COR-L47 (cell line): ENCODE measurements at regions not wholly inside any gene's neighbourhood (a gene's known extent, or its start where the extent isn't known, plus 50 kb on each side); places are given as distances from the start of the nearest gene placed in this dataset.

Experiments used
- DNase-seq: peaks from one replicate; lab custom pipeline; 2025; lab: John Stamatoyannopoulos, UW

DNA sequence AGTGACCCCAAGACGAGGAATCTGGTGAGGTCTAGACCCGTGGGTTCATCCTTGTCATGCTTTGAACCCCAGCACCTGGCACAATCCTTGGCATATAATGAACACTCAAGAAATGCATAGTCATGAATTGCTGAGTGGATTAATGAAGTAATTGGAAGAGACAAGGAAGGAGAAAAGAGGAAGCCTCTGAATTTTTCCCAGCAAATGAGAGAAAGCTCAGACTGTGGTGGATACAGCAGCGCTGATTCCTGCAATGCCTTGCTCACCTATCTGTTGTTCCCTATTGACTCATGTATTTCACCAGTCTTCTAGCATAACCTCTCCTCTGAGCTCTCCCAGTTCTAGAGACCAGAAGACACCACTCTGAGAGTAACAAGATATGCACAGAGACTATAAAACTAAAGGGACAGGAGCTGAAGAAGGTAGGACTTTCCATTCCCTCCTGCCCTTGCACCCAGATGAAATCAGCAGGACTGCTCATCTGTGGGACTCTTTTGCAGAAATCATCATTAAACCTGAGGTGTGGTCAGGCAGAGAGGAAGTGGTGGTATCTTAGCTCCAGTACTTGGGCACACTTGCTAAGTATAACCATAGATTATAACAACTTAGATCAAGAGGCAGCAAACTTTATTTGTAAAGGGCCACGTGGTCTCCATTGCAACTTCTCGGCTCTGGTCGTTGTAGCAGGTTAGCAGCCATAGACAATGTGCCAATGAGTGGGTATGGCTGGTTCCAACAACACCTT lies 102.8 kb downstream of the MAF start:
- DNase-seq: no peak

DNA sequence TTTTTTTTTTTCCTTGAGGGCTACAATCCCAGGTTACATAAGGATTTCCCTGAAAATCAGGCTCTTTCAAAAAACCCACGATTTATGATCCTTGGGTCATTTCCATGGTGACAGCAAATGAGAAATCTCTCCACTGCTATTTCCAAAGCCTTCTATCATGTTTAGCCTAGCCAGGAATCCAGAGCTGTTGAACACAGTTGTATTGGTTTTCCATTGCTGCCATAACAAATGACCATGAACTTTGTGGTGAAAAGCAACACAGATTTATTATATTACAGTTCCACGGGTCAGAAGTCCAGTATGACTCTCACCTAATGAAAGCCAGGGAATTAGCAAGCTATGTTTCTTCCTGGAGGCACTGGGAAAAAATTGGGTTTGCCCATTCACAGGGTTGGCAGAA lies 106.6 kb downstream of the MAF start:
- DNase-seq: no peak

DNA sequence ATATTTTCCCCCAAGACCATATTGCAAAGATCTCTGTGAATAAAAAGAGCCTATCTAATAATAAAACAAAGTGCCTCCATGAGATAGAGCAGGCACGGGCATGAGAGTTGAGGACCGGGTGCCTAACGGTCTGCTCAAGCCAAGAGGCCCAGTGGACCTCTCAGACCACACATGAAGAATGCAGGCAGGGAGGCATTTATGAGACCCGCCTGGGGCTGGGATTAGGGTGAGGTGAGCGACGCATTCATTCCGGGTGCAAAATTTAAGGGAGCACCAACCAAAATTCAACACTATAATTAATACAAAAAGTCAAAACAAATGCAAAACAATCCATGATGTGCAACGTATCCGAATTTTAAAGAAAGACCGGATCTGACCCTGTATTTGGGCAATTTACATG lies 108.5 kb downstream of the MAF start:
- no peak for DNase-seq

DNA sequence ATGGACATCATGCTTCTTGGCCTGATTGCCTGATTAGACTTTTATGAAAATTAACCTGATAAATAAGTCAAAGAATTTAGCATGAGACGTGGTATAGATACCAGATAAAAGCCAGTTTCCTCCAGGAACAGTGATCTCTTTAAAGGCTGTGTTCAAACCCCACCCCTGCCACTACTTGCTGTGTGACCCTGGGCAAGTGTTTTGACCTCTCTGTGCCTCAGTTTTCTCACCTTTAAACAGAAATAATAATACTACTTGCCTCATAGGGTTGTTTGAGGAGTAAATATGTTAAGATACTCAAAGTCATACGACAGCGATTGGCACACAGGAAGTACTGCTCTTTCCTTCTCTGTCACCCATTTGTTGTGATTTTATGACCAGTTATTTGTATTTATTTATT lies 115.5 kb downstream of the MAF start:
- no peak for DNase-seq

DNA sequence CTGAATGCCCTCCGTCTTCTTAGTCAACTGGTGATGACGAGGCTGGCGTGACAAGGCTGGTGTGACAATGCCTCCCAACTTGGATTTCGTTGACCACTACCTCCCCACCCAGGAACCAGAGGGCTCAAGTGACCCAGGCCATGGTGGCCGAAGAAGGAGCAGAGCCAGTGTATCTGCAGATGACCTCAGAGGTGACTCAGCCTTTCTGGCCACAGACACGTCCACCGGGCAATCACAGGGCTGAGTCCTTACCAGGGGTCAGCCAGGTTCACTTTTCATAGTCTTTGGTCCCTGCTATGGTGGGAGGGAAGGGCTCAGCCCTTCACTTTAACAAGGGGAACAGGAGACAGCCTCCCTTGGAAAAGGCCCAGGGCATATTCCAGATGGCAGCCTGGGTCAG lies 116.3 kb downstream of the MAF start:
- DNase-seq: no peak

DNA sequence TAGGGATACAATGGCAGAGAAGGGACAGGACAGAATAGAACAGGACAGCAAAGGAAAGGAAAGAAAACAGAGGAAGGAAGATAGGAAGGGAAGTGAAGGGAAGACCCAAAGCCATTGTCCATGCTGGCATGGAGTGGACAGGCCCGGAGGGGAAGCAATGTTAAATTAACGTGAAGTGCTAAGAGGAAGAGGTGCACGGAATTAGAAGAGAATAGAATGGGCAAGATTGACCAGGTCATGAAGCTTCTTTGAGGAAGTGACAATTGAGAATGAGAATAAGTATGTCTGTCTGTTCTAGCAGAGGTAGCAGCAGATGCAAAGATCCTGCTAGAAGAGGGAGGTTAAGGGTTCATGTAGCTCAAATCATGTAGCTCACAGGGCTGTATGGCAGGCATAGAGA lies 117.2 kb downstream of the MAF start:
- DNase-seq: no peak

DNA sequence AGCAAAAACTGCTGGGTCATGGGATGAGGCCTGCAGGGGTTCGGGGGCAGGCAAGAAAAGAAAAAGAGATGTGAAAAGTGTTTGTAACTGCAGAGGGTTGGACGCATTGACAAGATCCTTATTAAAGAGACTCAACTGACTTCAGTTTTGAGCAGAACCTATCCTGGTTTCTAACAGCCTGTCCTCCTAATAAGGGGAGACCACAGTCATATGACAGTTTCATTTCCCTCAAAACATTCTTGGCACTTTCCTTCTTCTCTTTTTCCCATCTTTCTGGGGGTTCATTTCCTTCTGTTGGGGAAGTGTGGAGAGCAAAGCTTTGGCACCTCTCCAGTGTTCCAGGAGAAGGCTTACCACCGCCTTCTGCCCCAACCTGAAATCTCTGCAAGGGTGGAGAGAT lies 118.5 kb downstream of the MAF start:
- DNase-seq: no peak

DNA sequence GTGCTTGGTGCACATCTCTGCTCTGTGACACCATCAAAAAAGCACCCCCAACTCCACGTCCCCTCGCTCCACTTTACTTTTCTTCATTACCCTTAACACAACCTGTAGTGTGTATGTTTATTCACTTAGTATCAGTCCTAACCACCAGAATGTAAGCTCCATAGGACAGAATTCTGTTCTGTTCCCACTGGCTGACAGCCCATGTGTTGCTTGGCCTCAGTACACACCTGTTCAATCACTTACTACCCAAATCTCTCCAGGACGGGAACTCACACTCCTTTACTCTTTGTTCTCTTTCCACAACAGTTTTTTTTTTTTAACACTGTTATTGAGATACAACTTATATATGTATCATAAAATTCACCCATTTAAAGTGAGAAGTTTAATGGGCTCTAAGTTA lies 119.6 kb downstream of the MAF start:
- DNase-seq: no peak

DNA sequence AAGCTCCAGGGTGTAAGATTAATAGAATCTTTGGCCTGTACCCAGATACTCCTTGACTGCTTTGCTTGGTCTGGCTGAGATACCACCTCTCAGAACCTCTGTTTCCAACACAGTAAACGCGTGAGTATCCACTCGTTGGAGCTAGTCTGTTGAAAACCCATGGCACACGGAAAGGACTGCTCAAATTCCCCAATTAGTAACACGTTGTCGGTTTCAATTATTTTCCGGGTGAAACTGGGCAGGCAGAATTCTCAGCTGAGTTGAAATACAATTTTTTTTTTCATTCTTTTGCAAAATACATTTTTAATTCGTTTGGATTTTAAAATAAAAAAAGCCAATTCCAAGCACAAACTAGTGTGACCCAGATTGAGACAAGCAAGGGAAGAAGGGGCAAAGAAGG lies 120.5 kb downstream of the MAF start:
- DNase-seq: no peak

DNA sequence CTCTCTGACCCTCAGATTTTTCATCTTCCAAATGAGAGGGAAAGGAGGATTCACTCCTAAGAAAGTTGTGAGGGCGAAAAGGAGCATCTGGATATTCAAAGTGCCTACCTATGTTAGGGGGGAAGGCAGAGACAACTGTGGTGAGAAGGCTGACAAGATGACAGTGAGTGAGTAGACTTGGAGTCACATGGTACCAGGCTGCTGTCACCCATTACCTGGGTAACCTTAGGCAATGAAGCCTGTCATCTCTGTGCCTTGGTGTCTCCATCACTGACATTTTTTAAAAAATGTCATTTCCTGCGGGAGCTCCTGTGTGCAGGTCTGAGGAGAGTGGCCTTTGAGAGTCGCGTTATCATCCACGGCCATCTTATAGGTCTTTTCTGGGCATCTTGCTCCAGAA lies 124.0 kb downstream of the MAF start:
- no peak for DNase-seq

DNA sequence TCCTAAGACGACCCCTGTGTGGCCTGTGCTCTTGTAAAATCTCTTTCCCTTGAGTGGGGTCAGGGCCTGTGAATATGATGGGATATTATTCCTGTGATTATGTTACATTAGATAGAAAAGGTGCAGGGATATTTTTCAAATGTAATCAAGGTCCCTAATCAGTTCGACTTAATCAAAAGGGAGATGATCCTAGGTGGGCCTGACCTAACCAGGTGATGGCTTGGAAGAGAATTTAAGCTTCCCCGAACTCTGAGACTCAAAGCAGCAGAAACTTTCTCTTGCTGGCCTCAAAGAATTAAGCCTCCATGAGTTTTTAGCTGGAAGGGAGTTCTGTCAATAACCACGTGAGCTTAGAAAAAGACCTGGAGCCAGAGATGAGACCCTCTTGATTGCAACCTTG lies 124.7 kb downstream of the MAF start:
- DNase-seq: no peak

DNA sequence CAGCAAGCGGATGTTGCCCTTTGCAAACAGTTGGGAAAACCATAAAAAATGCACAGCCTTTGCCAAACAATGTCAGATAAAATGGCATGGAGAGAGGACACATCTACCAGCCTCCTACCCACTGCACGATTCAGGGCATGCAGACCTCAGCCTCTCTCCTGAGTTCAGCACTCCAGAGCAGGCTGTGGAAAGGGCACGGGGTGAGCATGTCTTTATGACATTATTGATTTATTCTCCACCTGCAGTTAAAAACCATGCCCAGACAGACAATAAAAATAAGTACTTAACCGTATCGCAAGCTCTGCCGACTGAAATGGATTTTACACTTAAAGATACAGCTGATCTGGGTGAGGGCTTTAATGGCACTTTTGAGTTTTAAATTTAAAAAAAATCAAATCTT lies 127.1 kb downstream of the MAF start:
- no peak for DNase-seq

DNA sequence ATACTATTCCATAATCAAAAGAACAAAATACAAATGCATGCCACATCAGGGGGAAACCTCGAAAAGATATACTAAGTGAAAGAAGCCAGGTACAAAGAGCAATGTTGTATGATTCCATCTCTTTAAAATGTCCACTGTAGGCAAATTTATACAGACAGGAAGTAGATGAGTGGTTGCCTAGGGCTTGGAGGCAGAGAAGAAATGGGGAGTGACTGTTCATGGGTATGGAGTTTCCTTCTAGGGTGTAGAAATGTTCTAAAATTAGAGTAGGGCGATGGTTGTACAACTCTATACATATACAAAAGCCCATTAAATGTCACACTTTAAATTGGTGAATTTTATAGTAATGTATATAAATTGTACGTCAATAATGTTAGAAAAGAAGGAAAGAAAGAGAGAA lies 128.1 kb downstream of the MAF start:
- DNase-seq: no peak

DNA sequence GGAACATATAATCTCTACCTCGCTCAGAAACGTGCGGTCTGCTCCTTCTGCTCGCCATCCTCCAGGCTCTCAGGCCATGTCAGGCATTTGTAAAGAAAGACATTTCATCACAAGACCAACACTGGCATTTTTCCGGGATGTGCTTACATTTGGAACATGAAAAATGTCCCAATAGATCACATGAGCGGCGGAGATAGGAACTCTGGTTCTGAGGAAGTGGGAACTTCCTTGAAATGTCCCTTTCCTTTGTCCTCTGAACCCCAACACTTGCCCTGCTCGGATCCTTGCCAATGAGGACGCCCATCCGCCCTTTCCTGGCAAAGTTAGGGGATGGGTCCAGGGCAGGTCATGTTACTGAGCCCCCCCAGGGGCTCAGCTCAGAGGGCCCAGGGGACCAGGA lies 130.5 kb downstream of the MAF start:
- DNase-seq: no peak

DNA sequence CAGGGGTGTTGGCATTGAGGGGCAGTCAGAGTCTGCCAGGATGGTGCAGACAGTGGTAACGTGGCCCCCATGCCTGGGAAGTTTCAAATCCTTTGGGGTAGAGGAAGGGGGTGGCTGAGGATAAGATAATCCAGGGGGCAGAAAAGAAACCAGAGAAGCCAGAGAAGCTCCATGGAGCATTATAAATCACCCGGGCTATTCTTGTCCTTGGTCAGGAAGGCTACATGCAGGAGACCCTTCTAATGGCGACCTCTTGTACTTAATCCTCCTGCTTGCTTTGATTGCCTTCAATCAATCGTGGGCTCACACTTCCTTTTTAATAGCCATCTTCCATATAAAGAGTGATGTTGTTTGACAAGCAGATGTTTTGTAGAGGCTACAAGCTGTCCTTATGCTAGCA lies 131.9 kb downstream of the MAF start:
- DNase-seq: no peak

DNA sequence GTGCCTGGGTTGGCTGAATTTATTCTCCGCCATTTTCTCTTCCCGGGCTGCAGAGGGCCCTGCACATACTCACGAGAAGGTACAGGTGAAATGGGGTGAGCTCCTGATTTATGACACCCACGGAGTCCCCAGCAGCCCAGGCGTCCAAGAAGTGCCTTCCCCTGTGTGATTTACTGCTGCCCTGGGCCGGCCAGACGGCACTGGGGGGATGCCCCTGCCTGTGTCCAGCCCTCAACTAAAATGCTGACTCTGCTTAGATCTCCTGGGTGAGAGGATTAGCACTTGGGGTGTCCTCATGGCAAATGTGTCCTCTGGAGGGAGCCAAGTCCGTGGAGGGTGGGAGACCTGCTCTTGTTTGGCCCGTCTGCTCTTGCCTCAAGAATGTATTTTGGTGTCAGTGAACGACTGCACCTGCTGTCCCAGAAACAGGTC lies 132.4 kb downstream of the MAF start:
- DNase-seq: no peak

DNA sequence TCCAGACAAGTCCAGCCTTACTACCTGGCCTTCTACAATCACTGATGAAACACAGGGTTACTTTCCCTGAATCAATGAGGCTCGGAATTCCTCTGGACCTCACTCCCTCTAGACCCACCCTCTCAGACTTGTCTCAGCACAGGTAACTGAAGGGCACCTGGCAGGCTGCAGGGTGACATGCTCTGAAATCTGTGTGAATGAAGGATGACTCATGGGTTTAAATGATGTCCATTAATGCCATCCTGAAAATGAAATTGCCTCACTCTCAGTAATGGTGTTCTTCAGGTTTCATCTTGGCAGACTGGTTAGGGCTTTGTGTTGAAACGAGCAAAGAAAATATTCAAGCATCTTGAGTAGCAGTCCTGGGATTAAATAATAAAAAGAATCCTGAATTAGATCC lies 134.4 kb downstream of the MAF start:
- DNase-seq: no peak

DNA sequence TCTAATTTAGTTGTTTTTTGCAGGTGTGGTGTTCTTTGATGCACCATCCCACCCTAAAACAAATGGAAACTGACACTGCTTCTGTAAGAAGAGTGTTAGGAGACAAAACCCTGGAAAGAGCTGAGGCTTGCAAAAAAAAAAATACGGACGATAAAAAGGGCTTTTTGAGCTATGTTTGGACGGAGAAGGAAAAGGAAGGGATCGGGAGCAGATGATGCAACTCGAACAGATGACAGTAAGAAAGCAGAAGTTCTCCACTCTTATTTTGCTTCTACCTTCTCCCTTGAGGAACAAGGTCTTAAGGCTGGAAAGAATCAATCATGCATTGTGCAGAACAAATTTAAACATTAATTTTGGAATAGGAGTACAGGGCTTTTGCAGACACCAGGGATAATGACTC lies 136.7 kb downstream of the MAF start:
- DNase-seq: no peak

DNA sequence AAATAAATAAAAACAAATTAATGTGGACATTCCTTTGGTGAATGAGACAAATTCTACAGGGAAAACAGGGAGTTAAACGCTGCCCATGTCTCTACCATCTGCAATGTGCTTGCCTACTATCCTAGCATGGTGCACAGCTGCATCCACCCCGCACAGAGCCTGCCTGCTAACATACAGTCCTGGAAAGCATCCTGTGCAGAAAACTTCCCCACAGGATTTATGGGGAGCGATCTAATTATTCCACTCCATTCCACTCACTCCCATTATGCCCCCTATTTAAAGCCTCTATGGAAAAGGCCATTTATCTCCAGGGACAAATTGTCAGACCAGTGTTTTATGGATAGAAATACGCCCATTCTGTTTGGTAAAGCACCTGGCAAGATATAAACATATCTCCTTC lies 144.5 kb downstream of the MAF start:
- no peak for DNase-seq

DNA sequence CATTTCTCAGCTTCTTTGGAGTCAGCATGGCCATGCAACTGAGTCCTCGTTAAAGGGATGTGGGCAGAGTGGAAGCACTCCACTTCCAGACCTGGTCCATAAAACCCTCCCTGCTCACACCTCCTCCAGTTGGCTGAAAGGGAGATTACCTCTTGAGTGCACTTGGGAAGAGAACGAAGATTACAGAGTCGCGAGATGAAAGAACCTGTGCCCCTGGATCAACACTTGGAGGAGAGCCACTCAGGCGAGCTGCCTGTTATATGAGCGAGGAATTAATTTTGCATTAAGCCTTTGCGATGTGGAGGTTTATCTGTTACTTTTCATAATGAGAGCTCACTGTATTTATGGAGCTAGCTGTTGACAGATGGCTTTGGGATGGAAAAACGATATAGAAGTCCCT lies 147.9 kb downstream of the MAF start:
- DNase-seq: no peak

DNA sequence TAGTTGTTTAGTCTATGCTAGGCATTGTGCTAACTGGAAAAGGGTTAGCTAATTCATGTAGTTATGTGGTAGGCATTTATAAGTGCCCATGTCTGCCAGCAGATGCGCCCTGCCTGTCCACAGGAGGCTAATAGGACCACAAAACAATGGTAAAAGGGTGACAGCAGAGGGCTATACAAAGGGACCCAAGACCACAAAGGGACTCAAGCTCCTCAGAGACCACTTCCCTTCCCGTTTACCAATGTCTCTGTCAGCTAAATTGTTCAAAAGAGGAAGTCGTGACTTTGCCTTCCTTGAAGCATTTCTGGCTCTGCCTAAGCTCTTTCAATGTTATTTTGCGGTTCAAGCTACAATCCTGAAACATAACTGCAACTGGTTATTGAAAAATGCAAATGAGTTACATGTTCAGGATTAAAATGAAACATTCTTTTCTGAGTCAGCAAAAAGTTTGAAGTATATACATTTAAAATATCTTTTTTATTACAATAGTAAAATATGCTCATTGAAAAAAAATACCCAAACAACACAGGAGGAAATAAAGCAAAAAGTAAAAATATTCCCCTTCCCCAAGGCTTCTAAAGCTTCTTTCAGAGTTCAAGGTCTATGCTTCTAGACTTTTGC lies 149.2 kb downstream of the MAF start:
- no peak for DNase-seq

DNA sequence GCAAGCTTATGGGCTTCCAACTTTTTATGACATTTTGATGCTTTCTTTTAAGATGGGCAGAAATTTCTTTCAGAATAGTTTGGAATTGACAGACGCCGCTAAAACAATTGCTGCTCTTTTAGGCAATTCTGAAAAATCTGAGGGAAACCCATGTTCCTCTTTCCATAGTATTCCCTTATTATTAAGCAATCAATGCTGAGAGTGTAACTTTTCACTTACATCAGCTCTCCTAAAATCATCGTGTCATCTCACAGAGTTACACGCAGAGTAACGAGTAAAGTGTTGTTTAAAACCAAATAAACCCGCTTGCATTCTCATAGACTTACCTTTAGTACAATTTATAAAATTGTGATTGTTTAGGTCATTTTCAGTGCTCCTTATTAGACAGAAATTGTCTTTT lies 150.6 kb downstream of the MAF start:
- no peak for DNase-seq

DNA sequence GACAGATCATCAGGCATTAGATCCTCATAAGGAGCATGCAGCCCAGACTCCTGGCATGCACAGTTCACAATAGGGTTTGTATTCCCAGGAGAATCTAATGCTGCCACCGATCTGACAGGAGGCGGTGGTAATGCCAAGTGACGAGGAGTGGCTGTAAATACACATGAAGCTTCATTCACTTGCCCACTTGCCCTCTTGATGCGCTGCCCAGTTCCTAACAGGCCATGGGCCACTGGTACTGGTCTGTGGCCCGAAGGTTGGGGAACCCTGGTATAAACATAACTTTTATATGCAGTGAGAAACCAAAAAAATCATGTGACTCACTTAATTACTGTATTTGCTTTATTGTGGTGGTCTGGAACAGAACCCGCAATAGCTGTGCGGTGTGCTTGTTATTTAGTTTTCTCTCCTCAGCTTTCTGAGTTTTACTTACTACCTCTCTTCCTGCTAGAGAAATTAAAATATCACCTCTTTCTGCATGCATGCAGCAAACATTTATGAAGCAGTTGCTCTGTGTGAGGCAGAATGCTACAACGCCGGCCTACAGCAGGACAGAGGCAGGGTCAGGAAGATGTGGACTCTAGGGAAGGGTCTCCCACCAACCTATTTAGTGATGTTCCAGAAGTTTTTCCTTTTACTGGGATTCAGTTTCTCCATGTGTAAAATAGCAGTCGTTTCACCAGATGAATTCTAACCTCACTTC lies 151.3 kb downstream of the MAF start:
- DNase-seq: no peak

DNA sequence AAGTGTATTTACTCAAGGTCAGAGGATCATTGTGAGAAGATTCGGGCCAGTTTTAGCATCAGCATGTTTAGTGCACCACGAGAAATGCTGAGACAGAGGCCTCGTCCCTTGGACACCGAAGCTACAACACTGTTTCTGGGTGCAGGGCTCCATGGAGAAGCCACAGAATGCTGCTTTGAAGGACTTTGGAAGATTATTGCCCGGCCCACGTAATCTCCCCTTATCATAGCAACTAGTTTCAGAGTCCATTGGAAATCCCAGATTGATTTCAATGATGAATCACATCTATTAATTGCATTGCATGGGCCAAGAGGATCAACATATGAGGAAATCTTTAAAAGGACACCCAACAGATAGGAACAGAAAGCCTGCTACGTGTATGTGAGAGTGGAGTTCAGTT lies 156.0 kb downstream of the MAF start:
- no peak for DNase-seq
